ENCODE measurements at regions not wholly inside any gene's neighbourhood (a gene's known extent, or its start where the extent isn't known, plus 50 kb on each side); places are given as distances from the start of the nearest gene placed in this dataset.

DNA sequence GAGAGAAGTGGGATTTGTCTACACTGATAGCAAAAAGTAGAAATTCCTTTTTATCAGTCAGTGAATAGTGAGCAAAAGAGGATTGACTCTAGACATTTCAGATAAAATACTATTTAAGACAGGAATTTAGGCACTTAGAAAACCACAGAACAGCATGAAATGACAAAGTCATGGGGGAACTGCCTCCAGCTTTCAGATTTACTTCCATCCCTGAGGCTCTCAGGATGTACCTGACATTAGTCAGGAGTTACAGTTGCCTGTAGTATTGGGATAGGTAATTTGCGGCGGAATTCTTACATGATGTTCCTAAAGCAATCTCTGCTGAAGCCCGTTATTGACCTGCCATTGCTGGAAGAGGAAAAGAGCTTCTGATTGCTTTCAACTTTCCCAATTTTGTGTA is 337.1 kb upstream of the MAP2 start:
- H3K9me3 ChIP-seq (replicated peaks; ENCODE audit: low read length): no peaks in the 10 kb centered on the region
- no peak overlapping the region for H3K4me2 ChIP-seq (ENCODE audit: low read length)
- H3K4me1 ChIP-seq (ENCODE audit: control insufficient read depth, insufficient read depth, low read length): no peaks in the 10 kb centered on the region
- H3K27me3 ChIP-seq (ENCODE audit: control insufficient read depth, insufficient read depth, low read length): no peaks in the 10 kb centered on the region
- no peaks in the 10 kb centered on the region for H3K36me3 ChIP-seq (ENCODE audit: insufficient read depth, low read length)
- H3K4me3 ChIP-seq (ENCODE audit: low read length): no peak overlapping the region
- H3K9ac ChIP-seq (ENCODE audit: low read depth, low read length): no peak overlapping the region

GRCh38 chr2:209091056-209091455 is 332.8 kb upstream of the MAP2 start:
- no peak overlapping the region for H3K4me3 ChIP-seq (ENCODE audit: low read length)
- no peak overlapping the region for H3K9ac ChIP-seq (ENCODE audit: low read depth, low read length)
- H3K27me3 ChIP-seq (ENCODE audit: control insufficient read depth, insufficient read depth, low read length): no peaks in the 10 kb centered on the region
- H3K4me1 ChIP-seq (ENCODE audit: control insufficient read depth, insufficient read depth, low read length): no peaks in the 10 kb centered on the region
- peaks cover 8% of the 10 kb centered on the region for H3K9me3 ChIP-seq (replicated peaks; ENCODE audit: low read length)
- no peak overlapping the region for H3K4me2 ChIP-seq (ENCODE audit: low read length)
- no peaks in the 10 kb centered on the region for H3K36me3 ChIP-seq (ENCODE audit: insufficient read depth, low read length)

DNA sequence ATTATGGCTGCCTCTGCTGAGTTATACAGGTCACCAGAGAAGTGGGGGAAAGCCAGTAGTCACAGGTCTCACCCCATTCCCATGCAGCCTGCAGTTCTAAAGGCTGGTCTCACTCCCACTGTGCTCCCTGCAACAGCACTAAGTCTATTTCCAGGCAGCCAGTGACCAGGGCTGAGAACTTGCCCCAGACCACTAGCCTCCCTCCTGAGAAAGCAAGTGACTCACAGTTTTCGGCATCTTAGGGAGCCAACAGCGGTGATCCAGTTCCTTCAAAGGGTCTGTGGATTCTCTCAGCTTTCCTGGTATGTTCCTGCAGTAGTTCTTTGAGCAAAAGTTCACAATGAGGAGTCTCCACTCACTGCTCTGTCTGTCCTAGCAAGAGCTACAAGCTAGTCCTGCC is 329.6 kb upstream of the MAP2 start:
- Histone ChIP-seq H3K9me3 (replicated peaks; ENCODE audit: low read length) (peaks cover 16% of the 10 kb centered on the region), H3K27me3 (ENCODE audit: control insufficient read depth, insufficient read depth, low read length) (no peaks in the 10 kb centered on the region), H3K4me1 (ENCODE audit: control insufficient read depth, insufficient read depth, low read length) (no peaks in the 10 kb centered on the region), H3K4me2 (ENCODE audit: low read length) (no peak overlapping the region), H3K4me3 (ENCODE audit: low read length) (no peak overlapping the region), H3K36me3 (ENCODE audit: insufficient read depth, low read length) (no peaks in the 10 kb centered on the region), H3K9ac (ENCODE audit: low read depth, low read length) (no peak overlapping the region)

DNA sequence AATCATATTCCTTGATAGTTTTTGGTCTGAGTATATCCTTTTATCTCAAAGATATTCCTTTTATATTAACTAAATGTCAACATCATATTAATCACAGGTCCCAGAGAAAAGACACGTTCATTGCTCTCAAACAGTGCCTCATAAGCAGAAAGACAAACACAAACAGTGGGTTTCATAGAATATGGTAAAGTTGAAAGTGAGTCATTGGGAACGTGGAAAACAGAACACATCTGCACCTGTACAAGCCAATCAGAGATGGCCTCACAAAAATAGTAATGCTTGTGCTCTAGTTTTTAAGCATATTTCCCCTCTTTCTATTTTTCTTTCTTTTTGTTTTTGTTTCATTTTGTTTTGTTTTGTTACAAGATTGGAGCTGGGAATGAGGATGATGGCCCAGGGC is 328.4 kb upstream of the MAP2 start:
- Histone ChIP-seq H3K27me3 (ENCODE audit: control insufficient read depth, insufficient read depth, low read length) (no peaks in the 10 kb centered on the region), H3K4me1 (ENCODE audit: control insufficient read depth, insufficient read depth, low read length) (no peaks in the 10 kb centered on the region), H3K9ac (ENCODE audit: low read depth, low read length) (no peak overlapping the region)

GRCh38 chr2:209097168-209097567 is 326.7 kb upstream of the MAP2 start:
- Histone ChIP-seq H3K4me1 (ENCODE audit: control insufficient read depth, insufficient read depth, low read length) (no peaks in the 10 kb centered on the region), H3K9me3 (replicated peaks; ENCODE audit: low read length) (peaks cover 16% of the 10 kb centered on the region), H3K9ac (ENCODE audit: low read depth, low read length) (no peak overlapping the region), H3K36me3 (ENCODE audit: insufficient read depth, low read length) (no peaks in the 10 kb centered on the region), H3K4me2 (ENCODE audit: low read length) (no peak overlapping the region), H3K4me3 (ENCODE audit: low read length) (no peak overlapping the region), H3K27me3 (ENCODE audit: control insufficient read depth, insufficient read depth, low read length) (no peaks in the 10 kb centered on the region)

More for the DNA sequence above, 328.4 kb upstream of the MAP2 start:
- H3K4me3 ChIP-seq (ENCODE audit: low read length): no peak overlapping the region
- peaks cover 16% of the 10 kb centered on the region for H3K9me3 ChIP-seq (replicated peaks; ENCODE audit: low read length)
- no peaks in the 10 kb centered on the region for H3K36me3 ChIP-seq (ENCODE audit: insufficient read depth, low read length)
- H3K4me2 ChIP-seq (ENCODE audit: low read length): no peak overlapping the region

DNA sequence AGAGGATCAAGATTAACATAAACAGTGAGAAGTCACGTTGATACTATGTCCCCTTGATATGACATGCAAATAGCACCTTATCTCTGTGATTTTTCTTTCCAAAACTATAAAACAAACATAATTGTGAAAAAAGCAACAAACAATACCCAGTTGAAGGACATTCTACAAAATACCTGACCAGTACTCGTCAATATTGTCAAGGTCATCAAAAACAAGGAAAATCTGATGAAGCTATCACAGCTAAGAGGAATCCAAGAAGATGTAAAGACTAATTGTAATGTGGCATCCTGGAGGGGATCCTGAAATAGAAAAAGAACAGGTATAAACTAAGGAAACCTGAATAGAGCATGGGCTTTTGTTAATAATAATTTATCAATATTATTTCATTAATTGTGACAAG is 321.5 kb upstream of the MAP2 start:
- Histone ChIP-seq H3K4me1 (ENCODE audit: control insufficient read depth, insufficient read depth, low read length) (no peaks in the 10 kb centered on the region), H3K4me2 (ENCODE audit: low read length) (no peak overlapping the region), H3K9me3 (replicated peaks; ENCODE audit: low read length) (peaks cover under 1% of the 10 kb centered on the region), H3K36me3 (ENCODE audit: insufficient read depth, low read length) (no peaks in the 10 kb centered on the region), H3K9ac (ENCODE audit: low read depth, low read length) (no peak overlapping the region), H3K4me3 (ENCODE audit: low read length) (no peak overlapping the region), H3K27me3 (ENCODE audit: control insufficient read depth, insufficient read depth, low read length) (no peaks in the 10 kb centered on the region)

- Histone ChIP-seq H3K4me3 (ENCODE audit: low read length) (no peak overlapping the region), H3K9me3 (replicated peaks; ENCODE audit: low read length) (no peaks in the 10 kb centered on the region), H3K36me3 (ENCODE audit: insufficient read depth, low read length) (no peaks in the 10 kb centered on the region), H3K4me2 (ENCODE audit: low read length) (no peak overlapping the region), H3K27me3 (ENCODE audit: control insufficient read depth, insufficient read depth, low read length) (no peaks in the 10 kb centered on the region), H3K9ac (ENCODE audit: low read depth, low read length) (no peak overlapping the region), H3K4me1 (ENCODE audit: control insufficient read depth, insufficient read depth, low read length) (no peaks in the 10 kb centered on the region)
Observed at GRCh38 chr2:209113026-209113425, 310.8 kb upstream of the MAP2 start.

- H3K4me1 ChIP-seq (ENCODE audit: control insufficient read depth, insufficient read depth, low read length): no peaks in the 10 kb centered on the region
- H3K27me3 ChIP-seq (ENCODE audit: control insufficient read depth, insufficient read depth, low read length): no peaks in the 10 kb centered on the region
- H3K9me3 ChIP-seq (replicated peaks; ENCODE audit: low read length): no peaks in the 10 kb centered on the region
- no peak overlapping the region for H3K9ac ChIP-seq (ENCODE audit: low read depth, low read length)
- no peak overlapping the region for H3K4me2 ChIP-seq (ENCODE audit: low read length)
- no peak overlapping the region for H3K4me3 ChIP-seq (ENCODE audit: low read length)
- H3K36me3 ChIP-seq (ENCODE audit: insufficient read depth, low read length): no peaks in the 10 kb centered on the region
Observed at GRCh38 chr2:209114588-209115240, 309.1 kb upstream of the MAP2 start.

- no peak overlapping the region for H3K4me2 ChIP-seq (ENCODE audit: low read length)
- no peak overlapping the region for H3K4me3 ChIP-seq (ENCODE audit: low read length)
Observed at GRCh38 chr2:209121691-209122090, 302.2 kb upstream of the MAP2 start.

GRCh38 chr2:209125291-209125690 is 298.6 kb upstream of the MAP2 start:
- no peaks in the 10 kb centered on the region for H3K4me1 ChIP-seq (ENCODE audit: control insufficient read depth, insufficient read depth, low read length)
- H3K27me3 ChIP-seq (ENCODE audit: control insufficient read depth, insufficient read depth, low read length): no peaks in the 10 kb centered on the region
- no peak overlapping the region for H3K4me2 ChIP-seq (ENCODE audit: low read length)
- H3K36me3 ChIP-seq (ENCODE audit: insufficient read depth, low read length): no peaks in the 10 kb centered on the region
- peaks cover 3% of the 10 kb centered on the region for H3K9me3 ChIP-seq (replicated peaks; ENCODE audit: low read length)
- H3K4me3 ChIP-seq (ENCODE audit: low read length): no peak overlapping the region
- no peak overlapping the region for H3K9ac ChIP-seq (ENCODE audit: low read depth, low read length)

More at GRCh38 chr2:209121691-209122090, 302.2 kb upstream of the MAP2 start:
- Histone ChIP-seq H3K27me3 (ENCODE audit: control insufficient read depth, insufficient read depth, low read length) (no peaks in the 10 kb centered on the region), H3K9ac (ENCODE audit: low read depth, low read length) (no peak overlapping the region), H3K36me3 (ENCODE audit: insufficient read depth, low read length) (no peaks in the 10 kb centered on the region), H3K9me3 (replicated peaks; ENCODE audit: low read length) (peaks cover 5% of the 10 kb centered on the region), H3K4me1 (ENCODE audit: control insufficient read depth, insufficient read depth, low read length) (no peaks in the 10 kb centered on the region)

GRCh38 chr2:209138079-209138478 is 285.8 kb upstream of the MAP2 start:
- Histone ChIP-seq H3K27me3 (ENCODE audit: control insufficient read depth, insufficient read depth, low read length) (no peaks in the 10 kb centered on the region), H3K36me3 (ENCODE audit: insufficient read depth, low read length) (no peaks in the 10 kb centered on the region), H3K4me3 (ENCODE audit: low read length) (no peak overlapping the region), H3K4me1 (ENCODE audit: control insufficient read depth, insufficient read depth, low read length) (no peaks in the 10 kb centered on the region), H3K9ac (ENCODE audit: low read depth, low read length) (no peak overlapping the region), H3K9me3 (replicated peaks; ENCODE audit: low read length) (no peaks in the 10 kb centered on the region), H3K4me2 (ENCODE audit: low read length) (no peak overlapping the region)

DNA sequence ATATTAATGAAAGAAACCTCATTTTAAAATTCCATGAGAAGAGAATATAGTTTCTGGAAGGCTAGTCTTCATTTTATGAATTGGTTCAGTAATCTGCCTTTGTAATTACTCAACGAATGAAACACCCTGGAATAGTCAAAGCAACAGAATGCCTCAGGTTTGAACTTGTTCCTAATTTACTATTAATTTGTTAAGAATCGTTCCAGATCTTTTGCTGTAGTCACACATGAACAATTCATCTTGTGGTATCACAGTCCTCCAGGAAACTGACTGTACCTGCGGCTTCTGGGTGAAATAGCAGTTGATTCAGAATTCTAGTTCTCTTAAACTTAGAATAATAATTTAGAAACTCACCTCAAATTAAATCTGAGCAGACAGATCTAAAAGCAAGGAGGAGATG is 282.7 kb upstream of the MAP2 start:
- Histone ChIP-seq H3K4me3 (ENCODE audit: low read length) (no peak overlapping the region), H3K9ac (ENCODE audit: low read depth, low read length) (no peak overlapping the region), H3K4me2 (ENCODE audit: low read length) (no peak overlapping the region), H3K9me3 (replicated peaks; ENCODE audit: low read length) (no peaks in the 10 kb centered on the region), H3K4me1 (ENCODE audit: control insufficient read depth, insufficient read depth, low read length) (no peaks in the 10 kb centered on the region), H3K36me3 (ENCODE audit: insufficient read depth, low read length) (no peaks in the 10 kb centered on the region), H3K27me3 (ENCODE audit: control insufficient read depth, insufficient read depth, low read length) (no peaks in the 10 kb centered on the region)

Data from skeletal muscle satellite cell (primary cell).